ENCODE measurements at regions not wholly inside any gene's neighbourhood (a gene's known extent, or its start where the extent isn't known, plus 50 kb on each side); places are given as distances from the start of the nearest gene placed in this dataset.

GRCh38 chr2:144593803-144594202, 73.9 kb upstream of the ZEB2 start:
- no peak for DNase-seq

GRCh38 chr2:144592500-144593256, 72.8 kb upstream of the ZEB2 start:
- DNase-seq: no peak

- no peak for DNase-seq
Measured at GRCh38 chr2:144587306-144587705, 67.4 kb upstream of the ZEB2 start.

- DNase-seq: no peak
Measured at GRCh38 chr2:144586476-144586875, 66.6 kb upstream of the ZEB2 start.

GRCh38 chr2:144583741-144584453, 64.0 kb upstream of the ZEB2 start:
- peak; percentile 39 for DNase-seq

- DNase-seq: no peak
Measured at GRCh38 chr2:144583381-144583729, 63.4 kb upstream of the ZEB2 start.

GRCh38 chr2:144582651-144583380, 62.9 kb upstream of the ZEB2 start:
- no peak for DNase-seq

- no peak for DNase-seq
Measured at GRCh38 chr2:144580521-144581161, 60.7 kb upstream of the ZEB2 start.

GRCh38 chr2:144579556-144579955, 59.6 kb upstream of the ZEB2 start:
- no peak for DNase-seq

GRCh38 chr2:144578099-144578498, 58.2 kb upstream of the ZEB2 start:
- DNase-seq: no peak

- DNase-seq: no peak
Measured at GRCh38 chr2:144572977-144573376, 53.1 kb upstream of the ZEB2 start.

GRCh38 chr2:144571770-144572169, 51.9 kb upstream of the ZEB2 start:
- no peak for DNase-seq

GRCh38 chr2:144570566-144570965, 50.6 kb upstream of the ZEB2 start:
- DNase-seq: peak; percentile 73
